ENCODE measurements at regions not wholly inside any gene's neighbourhood (a gene's known extent, or its start where the extent isn't known, plus 50 kb on each side); places are given as distances from the start of the nearest gene placed in this dataset.
"Not testable (repeated sequence)": the region's sequence is repeated elsewhere in the genome, so short reads cannot be mapped to it uniquely, and the experiment has no call there.

GRCh38 chr15:19996574-19997194, 544.9 kb downstream of the GOLGA6L6 start:
- not testable (repeated sequence) for TF ChIP-seq CTCF (IDR thresholded peaks at IDR 0.05; ENCODE audit: low read depth, low read length, missing input control); FOXA1 (IDR thresholded peaks at IDR 0.05); REST (IDR thresholded peaks at IDR 0.05); TAF1 (conservative IDR thresholded peaks at IDR 0.05); YY1 (IDR thresholded peaks at IDR 0.05); RAD21 (IDR thresholded peaks at IDR 0.05); RXRA (IDR thresholded peaks at IDR 0.05); HNF4G (IDR thresholded peaks at IDR 0.05); MAX (IDR thresholded peaks at IDR 0.05); HNF4A (conservative IDR thresholded peaks at IDR 0.05)

Measured in liver (tissue), 3 donors.